PFSK-1 (cell line): ENCODE measurements at regions not wholly inside any gene's neighbourhood (a gene's known extent, or its start where the extent isn't known, plus 50 kb on each side); places are given as distances from the start of the nearest gene placed in this dataset.

Experiments used
- FOXP2 ChIP-seq: optimal IDR thresholded peaks from 2 replicates; pipeline ENCODE3; 2011; ENCODE audit warnings: borderline replicate concordance, control low read depth, inconsistent platforms; ENCODE audit not compliant: insufficient read depth; ENCODE audit errors: extremely low read length, extremely low read depth
- POLR2AphosphoS5 ChIP-seq: IDR thresholded peaks from 2 replicates; pipeline ENCODE4 v1.6.1; 2012; ENCODE audit warnings: low read depth, mild to moderate bottlenecking, control low read depth, low read length, moderate library complexity
- SIN3A ChIP-seq: IDR thresholded peaks from 2 replicates; pipeline ENCODE4 v1.6.1; 2012; ENCODE audit warnings: mild to moderate bottlenecking, low read length, moderate library complexity, borderline replicate concordance; ENCODE audit not compliant: insufficient read depth
- TAF1 ChIP-seq: IDR thresholded peaks from 2 replicates; pipeline ENCODE4 v1.6.1; 2012; ENCODE audit warnings: low read length, control low read depth, borderline replicate concordance; ENCODE audit not compliant: insufficient read depth
- TF ChIP-seq, protein P1 (sequence below), 2 experiments: IDR thresholded peaks; 2 replicates each; pipeline versions ENCODE4 v1.6.1 to v1.8.0; 2011 to 2012; ENCODE audit warnings: low read depth in 2 of 2, low read length in 2 of 2, control low read depth in 1 of 2, inconsistent platforms in 1 of 2, mild to moderate bottlenecking in 1 of 2, moderate library complexity in 1 of 2; ENCODE audit not compliant: insufficient read depth in 1 of 2

- TF ChIP-seq POLR2AphosphoS5 (no peak), SIN3A (no peak), TAF1 (no peak), FOXP2 (no peak)
- TF ChIP-seq, protein P1, sequence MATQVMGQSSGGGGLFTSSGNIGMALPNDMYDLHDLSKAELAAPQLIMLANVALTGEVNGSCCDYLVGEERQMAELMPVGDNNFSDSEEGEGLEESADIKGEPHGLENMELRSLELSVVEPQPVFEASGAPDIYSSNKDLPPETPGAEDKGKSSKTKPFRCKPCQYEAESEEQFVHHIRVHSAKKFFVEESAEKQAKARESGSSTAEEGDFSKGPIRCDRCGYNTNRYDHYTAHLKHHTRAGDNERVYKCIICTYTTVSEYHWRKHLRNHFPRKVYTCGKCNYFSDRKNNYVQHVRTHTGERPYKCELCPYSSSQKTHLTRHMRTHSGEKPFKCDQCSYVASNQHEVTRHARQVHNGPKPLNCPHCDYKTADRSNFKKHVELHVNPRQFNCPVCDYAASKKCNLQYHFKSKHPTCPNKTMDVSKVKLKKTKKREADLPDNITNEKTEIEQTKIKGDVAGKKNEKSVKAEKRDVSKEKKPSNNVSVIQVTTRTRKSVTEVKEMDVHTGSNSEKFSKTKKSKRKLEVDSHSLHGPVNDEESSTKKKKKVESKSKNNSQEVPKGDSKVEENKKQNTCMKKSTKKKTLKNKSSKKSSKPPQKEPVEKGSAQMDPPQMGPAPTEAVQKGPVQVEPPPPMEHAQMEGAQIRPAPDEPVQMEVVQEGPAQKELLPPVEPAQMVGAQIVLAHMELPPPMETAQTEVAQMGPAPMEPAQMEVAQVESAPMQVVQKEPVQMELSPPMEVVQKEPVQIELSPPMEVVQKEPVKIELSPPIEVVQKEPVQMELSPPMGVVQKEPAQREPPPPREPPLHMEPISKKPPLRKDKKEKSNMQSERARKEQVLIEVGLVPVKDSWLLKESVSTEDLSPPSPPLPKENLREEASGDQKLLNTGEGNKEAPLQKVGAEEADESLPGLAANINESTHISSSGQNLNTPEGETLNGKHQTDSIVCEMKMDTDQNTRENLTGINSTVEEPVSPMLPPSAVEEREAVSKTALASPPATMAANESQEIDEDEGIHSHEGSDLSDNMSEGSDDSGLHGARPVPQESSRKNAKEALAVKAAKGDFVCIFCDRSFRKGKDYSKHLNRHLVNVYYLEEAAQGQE (IDR thresholded peaks at IDR 0.05; ENCODE audit: insufficient read depth in 1 of 2, low read depth in 2 of 2, low read length in 2 of 2), result no peak
These were observed 218.3 kb upstream of the GLRA1 start for GRCh38 chr5:152142840-152143469.
